ENCODE measurements at regions not wholly inside any gene's neighbourhood (a gene's known extent, or its start where the extent isn't known, plus 50 kb on each side); places are given as distances from the start of the nearest gene placed in this dataset.

GRCh38 chr5:6950250-6950649, 237.0 kb downstream of the TENT4A start:
- no peak for TF ChIP-seq CTCF (IDR thresholded peaks at IDR 0.05)
- TF ChIP-seq POLR2A (IDR thresholded peaks at IDR 0.05) = no peak
